Trophoblast cell (in vitro differentiated cells and primary cell): ENCODE measurements at regions not wholly inside any gene's neighbourhood (a gene's known extent, or its start where the extent isn't known, plus 50 kb on each side); places are given as distances from the start of the nearest gene placed in this dataset.

Experiments
- DNase-seq, 2 donors: peaks; one replicate each; pipeline ENCODE4 v3.0.0-alpha.2; 2016
- H2AFZ ChIP-seq: 2 replicates; pipeline ENCODE4 v1.6.1; 2013; ENCODE audit warnings: low read length, moderate library complexity, mild to moderate bottlenecking; ENCODE audit not compliant: insufficient read depth, poor library complexity
- H2AK5ac ChIP-seq: 2 replicates; pipeline ENCODE4 v1.6.1; 2013; ENCODE audit warnings: mild to moderate bottlenecking, low read length
- H2BK120ac ChIP-seq: 2 replicates; pipeline ENCODE4 v1.6.1; 2013; ENCODE audit warnings: low read length, mild to moderate bottlenecking, moderate library complexity; ENCODE audit not compliant: insufficient read depth, poor library complexity
- H2BK12ac ChIP-seq: 2 replicates; pipeline ENCODE4 v1.6.1; 2013; ENCODE audit warnings: mild to moderate bottlenecking, low read length, moderate library complexity
- H2BK5ac ChIP-seq: 2 replicates; pipeline ENCODE4 v1.6.1; 2013; ENCODE audit warnings: low read length, low read depth, moderate library complexity, mild to moderate bottlenecking; ENCODE audit not compliant: poor library complexity
- H3K14ac ChIP-seq: 2 replicates; pipeline ENCODE4 v1.6.1; 2013; ENCODE audit warnings: mild to moderate bottlenecking, low read length
- H3K18ac ChIP-seq: 2 replicates; pipeline ENCODE4 v1.6.1; 2013; ENCODE audit warnings: mild to moderate bottlenecking, low read length
- H3K23ac ChIP-seq: 2 replicates; pipeline ENCODE4 v1.6.1; 2013; ENCODE audit warnings: low read length
- H3K27ac ChIP-seq: 2 replicates; pipeline ENCODE4 v1.5.1; 2013; ENCODE audit warnings: low read depth, mild to moderate bottlenecking, inconsistent platforms, low read length, moderate library complexity
- H3K27me3 ChIP-seq: 2 replicates; pipeline ENCODE4 v1.6.1; 2013; ENCODE audit warnings: inconsistent platforms, mild to moderate bottlenecking, low read length, moderate library complexity; ENCODE audit not compliant: insufficient read depth
- H3K36me3 ChIP-seq, 2 experiments: 1 replicate in 1 of 2; 2 replicates in 1 of 2; pipeline ENCODE4 v1.6.1; 2013; ENCODE audit warnings: low read length in 2 of 2, mild to moderate bottlenecking in 2 of 2, moderate library complexity in 1 of 2; ENCODE audit not compliant: insufficient read depth in 2 of 2, control insufficient read depth in 1 of 2
- H3K4ac ChIP-seq: 2 replicates; pipeline ENCODE4 v1.6.1; 2013; ENCODE audit warnings: low read depth, mild to moderate bottlenecking, low read length, moderate library complexity
- H3K4me1 ChIP-seq, 2 experiments: 1 replicate in 1 of 2; 2 replicates in 1 of 2; pipeline ENCODE4 v1.6.1; 2013; ENCODE audit warnings: low read length in 2 of 2, mild to moderate bottlenecking in 2 of 2, moderate library complexity in 1 of 2; ENCODE audit not compliant: insufficient read depth in 2 of 2, control insufficient read depth in 1 of 2
- H3K4me2 ChIP-seq: 2 replicates; pipeline ENCODE4 v1.6.1; 2013; ENCODE audit warnings: inconsistent platforms, mild to moderate bottlenecking, low read length, moderate library complexity
- H3K4me3 ChIP-seq: 2 replicates; pipeline ENCODE4 v1.5.1; 2013; ENCODE audit warnings: mild to moderate bottlenecking, low read depth, low read length, inconsistent platforms
- H3K79me1 ChIP-seq: one replicate; pipeline ENCODE4 v1.6.1; 2013; ENCODE audit warnings: low read length
- H3K79me2 ChIP-seq: 2 replicates; pipeline ENCODE4 v1.6.1; 2013; ENCODE audit warnings: low read length, mild to moderate bottlenecking; ENCODE audit not compliant: control insufficient read depth, insufficient read depth, poor library complexity
- H3K9ac ChIP-seq: 2 replicates; pipeline ENCODE4 v1.6.1; 2013; ENCODE audit warnings: mild to moderate bottlenecking, low read length
- H3K9me3 ChIP-seq: 2 replicates; pipeline ENCODE4 v1.6.1; 2013; ENCODE audit warnings: low read depth, mild to moderate bottlenecking, control low read depth, inconsistent platforms, low read length; ENCODE audit not compliant: insufficient read depth
- H4K12ac ChIP-seq: 2 replicates; pipeline ENCODE4 v1.6.1; 2013; ENCODE audit warnings: low read depth, mild to moderate bottlenecking, low read length, moderate library complexity
- H4K8ac ChIP-seq: 2 replicates; pipeline ENCODE4 v1.6.1; 2013; ENCODE audit warnings: low read depth, mild to moderate bottlenecking, low read length, moderate library complexity
- H4K91ac ChIP-seq: one replicate; pipeline ENCODE4 v1.6.1; 2013; ENCODE audit warnings: low read depth, mild to moderate bottlenecking, low read length, moderate library complexity
- WGBS: extraction: QIAGEN DNeasy Blood & Tissue Kit; methylation state at CpG from one replicate; pipeline ENCODE4 v1.1.7; 2013; ENCODE audit warnings: missing lambda C conversion rate; ENCODE audit not compliant: insufficient read length, insufficient coverage; ENCODE audit errors: extremely low coverage; 5-methylcytosine and 5-hydroxymethylcytosine counted together

- Histone ChIP-seq H3K27me3 (no peaks in the 10 kb centered on the region), H4K91ac (no peak overlapping the region), H2AK5ac (no peak overlapping the region), H3K4me2 (no peak overlapping the region), H3K36me3 (no peaks in the 10 kb centered on the region), H4K8ac (no peak overlapping the region), H2AFZ (no peak overlapping the region), H2BK12ac (no peak overlapping the region), H3K79me2 (no peaks in the 10 kb centered on the region), H3K14ac (no peak overlapping the region), H3K4ac (no peak overlapping the region), H3K9ac (no peak overlapping the region), H3K79me1 (no peaks in the 10 kb centered on the region), H4K12ac (no peak overlapping the region), H3K18ac (no peak overlapping the region), H2BK5ac (no peak overlapping the region), H3K23ac (no peak overlapping the region), H2BK120ac (no peak overlapping the region), H3K4me1 (peaks cover 3 to 10% of the 10 kb centered on the region in 2 experiments), H3K4me3 (no peak overlapping the region), H3K9me3 (no peaks in the 10 kb centered on the region), H3K27ac (no peak overlapping the region)
- no peak for DNase-seq
- no CpG with 5 or more reads among the region's 9 CpGs for WGBS
Observed at GRCh38 chr6:168137024-168137423, 58.0 kb upstream of the FRMD1 start.

- Histone ChIP-seq H3K9ac (no peak overlapping the region), H3K4me2 (no peak overlapping the region), H3K14ac (no peak overlapping the region), H3K23ac (no peak overlapping the region), H3K27ac (no peak overlapping the region), H2AK5ac (no peak overlapping the region), H3K79me1 (no peaks in the 10 kb centered on the region), H2BK12ac (no peak overlapping the region), H3K18ac (no peak overlapping the region), H3K27me3 (no peaks in the 10 kb centered on the region), H3K9me3 (no peaks in the 10 kb centered on the region), H3K36me3 (no peaks in the 10 kb centered on the region), H2BK5ac (no peak overlapping the region), H4K91ac (no peak overlapping the region), H4K8ac (no peak overlapping the region), H3K79me2 (no peaks in the 10 kb centered on the region), H4K12ac (no peak overlapping the region), H3K4ac (no peak overlapping the region), H2AFZ (no peak overlapping the region), H3K4me3 (no peak overlapping the region), H3K4me1 (peaks cover 3 to 13% of the 10 kb centered on the region in 2 experiments), H2BK120ac (no peak overlapping the region)
- DNase-seq: no peak
- WGBS: no CpG with 5 or more reads among the region's 5 CpGs
Observed at GRCh38 chr6:168136622-168137021, 57.6 kb upstream of the FRMD1 start.

DNA sequence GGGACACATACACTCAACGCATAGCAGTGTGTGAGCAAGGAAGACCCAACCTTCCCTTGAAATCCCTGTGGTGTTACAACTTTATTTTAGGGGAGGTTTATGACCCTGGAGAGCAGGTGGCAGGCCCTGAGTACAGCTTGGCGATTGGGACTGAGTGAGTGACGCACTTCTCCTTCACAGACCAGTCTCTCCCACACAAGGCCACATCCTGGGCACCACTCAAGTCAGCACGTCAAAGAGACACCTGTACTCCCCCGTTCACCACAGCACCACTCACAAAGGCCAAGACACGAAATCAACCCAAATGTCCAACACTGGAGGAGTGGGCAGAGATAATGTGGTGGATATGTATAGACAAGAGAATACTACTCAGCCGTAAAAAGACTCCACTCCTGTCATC, 57.0 kb upstream of the FRMD1 start:
- Histone ChIP-seq H2BK5ac (no peak overlapping the region), H3K23ac (no peak overlapping the region), H4K8ac (no peak overlapping the region), H3K4me2 (no peak overlapping the region), H3K4me3 (no peak overlapping the region), H3K9ac (no peak overlapping the region), H3K9me3 (no peaks in the 10 kb centered on the region), H3K27me3 (no peaks in the 10 kb centered on the region), H3K4me1 (peaks cover 3 to 13% of the 10 kb centered on the region in 2 experiments), H3K4ac (no peak overlapping the region), H4K12ac (no peak overlapping the region), H2BK12ac (no peak overlapping the region), H3K18ac (no peak overlapping the region), H4K91ac (no peak overlapping the region), H3K27ac (no peak overlapping the region), H2BK120ac (no peak overlapping the region), H3K36me3 (no peaks in the 10 kb centered on the region), H2AK5ac (no peak overlapping the region), H2AFZ (no peak overlapping the region), H3K14ac (no peak overlapping the region), H3K79me1 (no peaks in the 10 kb centered on the region), H3K79me2 (no peaks in the 10 kb centered on the region)
- DNase-seq: no peak
- no CpG with 5 or more reads among the region's 7 CpGs for WGBS

DNA sequence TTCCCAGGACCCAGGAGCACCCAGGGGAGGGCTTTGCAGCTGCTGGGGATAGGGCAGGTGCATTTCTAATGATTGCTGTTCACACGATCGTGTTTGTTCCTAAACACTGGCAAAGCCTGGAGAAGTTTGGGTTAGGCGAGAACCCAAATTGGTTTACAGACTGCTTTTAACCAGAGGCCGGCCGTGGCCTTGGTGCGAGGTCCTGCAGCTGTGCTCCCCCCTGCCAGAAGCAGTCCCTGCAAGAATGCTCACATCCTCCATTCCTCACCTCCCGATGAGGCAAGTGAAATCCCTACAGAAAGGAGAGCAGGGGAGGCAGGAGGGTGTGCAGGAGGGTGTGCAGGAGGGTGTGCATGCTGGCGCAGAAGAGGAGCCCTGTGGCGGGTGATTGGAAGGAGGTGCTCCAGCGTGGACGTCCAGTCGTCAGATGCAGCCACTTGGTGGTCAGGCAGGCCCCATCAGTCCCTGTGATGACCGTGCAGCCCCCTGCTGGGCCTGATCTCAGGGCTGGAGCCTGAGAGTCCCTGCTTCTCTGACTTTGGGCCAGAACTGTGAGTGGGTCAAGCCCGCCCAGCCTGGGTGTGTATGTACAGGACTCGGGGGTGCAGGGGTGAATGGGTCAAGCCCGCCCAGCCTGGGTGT, 55.7 kb upstream of the FRMD1 start:
- H3K27ac ChIP-seq: no peak overlapping the region
- no peak overlapping the region for H3K4me2 ChIP-seq
- no peaks in the 10 kb centered on the region for H3K9me3 ChIP-seq
- WGBS: no CpG with 5 or more reads among the region's 16 CpGs
- H3K18ac ChIP-seq: no peak overlapping the region
- no peak overlapping the region for H2AK5ac ChIP-seq
- H2BK12ac ChIP-seq: no peak overlapping the region
- no peak overlapping the region for H2BK120ac ChIP-seq
- H3K4ac ChIP-seq: no peak overlapping the region
- H3K79me1 ChIP-seq: no peaks in the 10 kb centered on the region
- no peaks in the 10 kb centered on the region for H3K79me2 ChIP-seq
- H3K9ac ChIP-seq: no peak overlapping the region
- no peak for DNase-seq
- H2BK5ac ChIP-seq: no peak overlapping the region
- no peak overlapping the region for H4K91ac ChIP-seq
- no peak overlapping the region for H3K23ac ChIP-seq
- peaks cover 3 to 13% of the 10 kb centered on the region in 2 experiments for H3K4me1 ChIP-seq
- H4K8ac ChIP-seq: no peak overlapping the region
- H3K27me3 ChIP-seq: no peaks in the 10 kb centered on the region
- no peak overlapping the region for H3K4me3 ChIP-seq
- H4K12ac ChIP-seq: no peak overlapping the region
- no peak overlapping the region for H3K14ac ChIP-seq
- no peaks in the 10 kb centered on the region for H3K36me3 ChIP-seq
- no peak overlapping the region for H2AFZ ChIP-seq
